Stromal cell of bone marrow (primary cell): ENCODE measurements at regions not wholly inside any gene's neighbourhood (a gene's known extent, or its start where the extent isn't known, plus 50 kb on each side); places are given as distances from the start of the nearest gene placed in this dataset.

Source experiments
- DNase-seq: peaks from one replicate; pipeline ENCODE4 v3.0.0-alpha.2; 2012; ENCODE audit warnings: low read depth

GRCh38 chr13:78780708-78781107 is 121.8 kb upstream of the OBI1 start:
- DNase-seq: no peak

DNA sequence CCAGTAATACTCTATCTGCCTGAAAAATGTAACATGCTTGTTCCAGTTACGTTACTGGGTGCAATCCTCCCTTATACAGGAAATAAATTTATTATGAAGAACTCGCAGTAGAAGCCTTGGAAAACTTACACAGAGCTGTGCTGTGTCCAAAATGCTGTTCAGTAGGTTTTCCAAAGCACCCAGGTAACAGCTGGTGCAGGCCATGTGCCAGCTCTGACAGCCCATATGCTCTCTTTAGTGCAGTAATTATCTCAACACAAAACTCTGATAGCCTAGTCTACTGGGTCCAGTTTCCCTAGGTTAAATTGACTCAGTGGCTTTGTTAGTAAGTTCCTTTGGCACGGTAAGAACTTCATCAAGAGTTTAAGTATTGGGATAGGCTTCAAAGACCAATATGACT is 120.7 kb upstream of the OBI1 start:
- no peak for DNase-seq

- DNase-seq: no peak
Observed at GRCh38 chr13:78777976-78778375, 119.0 kb upstream of the OBI1 start.

DNA sequence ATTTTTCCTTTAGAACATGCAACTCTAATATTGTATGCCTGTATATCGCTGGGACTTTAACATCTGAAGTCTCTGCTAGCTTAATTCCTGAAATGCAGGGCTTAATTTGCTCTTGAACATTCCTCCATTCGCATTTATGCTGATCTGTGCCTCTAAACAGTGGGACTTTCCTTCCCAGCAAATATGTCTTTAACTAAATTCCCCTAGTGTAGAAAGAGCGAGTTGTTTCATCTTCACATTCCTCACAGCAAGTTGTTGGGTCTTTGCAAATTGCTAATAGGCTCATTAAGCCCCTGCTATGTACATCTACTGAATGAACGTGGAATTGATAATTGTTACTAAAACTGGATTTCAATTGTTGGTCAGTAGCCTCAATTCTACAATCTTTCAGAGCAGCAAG is 118.4 kb upstream of the OBI1 start:
- no peak for DNase-seq

DNA sequence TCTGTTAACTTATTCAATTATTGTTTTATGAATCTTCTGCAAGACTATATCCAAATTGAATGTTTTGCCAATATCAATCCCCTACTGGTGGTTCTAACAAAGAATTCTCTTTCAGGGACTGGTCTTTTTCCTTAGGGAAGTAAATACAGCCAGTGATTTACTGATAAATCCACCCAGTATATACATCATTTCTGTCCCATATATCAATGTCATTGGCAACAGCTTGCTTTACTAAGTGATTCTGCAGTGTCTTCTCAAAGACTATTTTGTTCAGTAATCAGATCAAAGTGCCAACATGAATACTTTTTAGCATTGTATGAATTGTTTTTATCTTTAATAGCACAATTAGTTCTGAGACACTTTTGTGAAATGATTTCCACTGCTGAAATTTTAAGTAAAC is 114.0 kb upstream of the OBI1 start:
- DNase-seq: no peak

- DNase-seq: no peak
Observed at GRCh38 chr13:78770601-78771000, 111.6 kb upstream of the OBI1 start.

DNA sequence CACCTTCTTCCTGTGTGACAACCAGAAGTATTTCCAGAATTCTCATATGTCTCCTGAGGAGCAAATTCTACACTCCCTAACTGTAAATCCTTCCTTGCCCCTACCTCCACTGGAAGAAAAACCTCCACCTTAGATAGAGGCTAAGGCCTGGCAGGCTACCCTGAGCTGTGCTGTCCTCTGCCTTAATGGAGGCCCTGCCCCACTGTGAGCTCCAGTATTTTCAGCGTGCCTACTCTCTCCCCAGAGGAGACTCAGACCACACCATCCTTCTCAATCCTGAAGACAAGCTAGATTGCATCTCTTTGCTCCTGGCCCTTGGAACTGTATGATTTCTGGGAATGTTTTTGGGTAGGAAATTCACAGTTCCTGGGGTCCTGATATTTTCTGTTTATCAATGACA is 110.0 kb upstream of the OBI1 start:
- DNase-seq: no peak

DNA sequence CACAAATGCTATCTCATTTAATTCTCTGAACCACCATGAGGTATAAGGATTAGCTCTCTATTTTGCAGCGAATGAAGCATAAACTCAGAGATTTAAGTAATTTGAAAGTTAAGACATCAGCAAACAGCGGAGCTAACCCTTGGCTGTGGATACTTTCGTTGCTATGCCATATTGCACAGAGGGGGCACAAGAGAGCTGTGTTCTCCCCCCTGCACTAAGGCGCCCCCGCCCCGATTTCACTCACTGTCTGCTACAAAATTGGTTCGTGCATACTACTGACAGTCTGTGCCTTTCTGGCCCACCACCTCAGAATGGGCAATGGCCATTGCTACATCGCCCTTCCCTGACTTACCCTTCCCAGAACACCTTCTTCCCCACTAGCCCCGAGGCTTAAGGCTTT is 105.7 kb upstream of the OBI1 start:
- DNase-seq: no peak

DNA sequence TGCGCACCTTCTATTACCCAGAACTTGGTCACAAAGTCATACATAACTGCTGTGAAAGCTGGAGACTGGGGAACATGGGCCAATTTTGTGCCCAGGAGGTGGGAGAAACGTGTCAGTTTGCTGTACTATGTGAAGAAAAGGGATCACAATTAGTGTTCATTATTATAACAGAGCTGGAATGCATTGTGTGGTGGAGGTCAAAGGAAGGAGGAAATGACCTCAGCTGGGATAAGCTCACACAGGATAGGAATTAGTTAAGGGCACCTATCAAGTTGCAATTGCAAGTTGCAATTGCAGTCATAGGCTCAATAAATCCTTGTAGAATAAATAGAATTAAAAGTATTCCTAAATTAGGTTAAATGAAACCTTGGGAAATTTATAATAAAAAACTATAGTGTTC is 103.9 kb upstream of the OBI1 start:
- DNase-seq: no peak

- no peak for DNase-seq
Observed at GRCh38 chr13:78759704-78760103, 100.7 kb upstream of the OBI1 start.

- DNase-seq: no peak
Observed at GRCh38 chr13:78758549-78758948, 99.6 kb upstream of the OBI1 start.

- no peak for DNase-seq
Observed at GRCh38 chr13:78753435-78753834, 94.5 kb upstream of the OBI1 start.

DNA sequence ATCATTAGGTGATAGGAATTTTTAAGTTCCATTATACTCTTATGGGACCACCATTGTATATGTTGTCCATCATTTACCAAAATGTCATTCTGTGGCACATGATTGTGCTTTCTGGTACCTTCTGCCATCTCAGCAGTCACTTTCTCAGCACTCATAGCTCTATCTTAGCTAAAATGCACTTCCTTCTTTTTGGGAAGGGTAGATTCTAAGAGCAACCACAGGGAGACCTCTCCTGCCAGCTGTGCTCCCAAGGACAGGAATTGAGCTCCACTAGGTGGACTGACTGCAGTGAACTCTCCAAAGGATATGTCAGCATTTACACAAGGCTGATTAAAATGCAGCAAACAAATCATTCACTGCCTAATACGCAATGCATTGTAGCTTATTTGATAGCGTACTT is 91.8 kb upstream of the OBI1 start:
- no peak for DNase-seq

GRCh38 chr13:78743973-78744372 is 85.0 kb upstream of the OBI1 start:
- no peak for DNase-seq

DNA sequence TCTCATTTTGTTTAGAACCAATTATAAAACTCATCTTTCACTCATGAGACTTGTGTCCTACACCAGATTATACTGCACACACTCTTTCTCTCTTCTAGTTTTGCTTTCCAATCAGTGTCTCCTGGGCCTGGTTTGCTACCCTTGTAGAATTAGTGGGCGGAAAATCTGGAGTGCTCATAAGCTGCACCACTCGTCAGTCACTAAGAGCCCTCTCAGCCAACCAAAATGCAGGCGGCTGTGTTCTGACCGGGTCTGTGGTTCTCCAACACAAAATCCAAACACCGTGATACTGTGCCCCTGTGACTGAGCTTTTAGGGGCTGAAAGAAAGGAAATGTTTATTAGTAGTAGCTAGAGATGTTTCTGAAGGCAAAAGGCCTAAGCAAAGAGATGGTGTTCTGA is 83.7 kb upstream of the OBI1 start:
- DNase-seq: no peak

- no peak for DNase-seq
Observed at GRCh38 chr13:78736142-78736541, 77.2 kb upstream of the OBI1 start.

- DNase-seq: no peak
Observed at GRCh38 chr13:78732445-78733017, 73.6 kb upstream of the OBI1 start.

DNA sequence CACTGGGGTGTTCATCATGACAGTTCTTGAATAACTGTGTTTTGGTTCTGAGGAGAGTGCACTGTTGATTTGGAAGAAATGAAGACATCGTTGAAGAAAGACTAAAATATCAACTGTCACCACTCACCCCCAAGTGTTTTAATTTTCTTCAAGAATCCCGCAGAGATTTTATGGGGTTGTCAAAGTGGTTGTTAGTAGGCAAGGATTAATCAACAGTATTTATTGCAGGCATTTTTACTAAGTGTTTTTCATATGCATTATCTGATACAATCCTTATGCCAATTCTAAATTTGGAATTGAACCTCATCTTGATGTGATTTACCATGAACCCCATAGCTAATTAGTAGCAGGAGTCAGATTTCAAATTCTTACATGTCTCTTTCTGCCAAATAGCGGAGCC is 63.7 kb upstream of the OBI1 start:
- DNase-seq: no peak

DNA sequence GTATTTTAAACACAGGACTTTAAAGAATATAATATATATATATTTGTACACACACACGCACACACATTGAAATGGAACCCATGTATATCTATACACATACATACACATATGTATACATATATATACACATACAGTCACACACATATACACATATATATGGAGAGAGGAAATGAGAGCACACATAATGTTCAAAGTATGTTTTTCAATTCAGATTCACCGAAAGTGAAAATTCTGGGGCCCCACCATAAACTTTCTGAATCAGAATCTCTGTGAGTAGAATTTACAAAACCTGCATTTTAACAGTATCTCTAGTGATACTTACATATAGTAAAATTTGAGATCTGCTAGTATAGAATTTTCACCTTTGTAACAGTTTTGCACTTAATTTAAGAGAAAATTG is 60.4 kb upstream of the OBI1 start:
- no peak for DNase-seq

DNA sequence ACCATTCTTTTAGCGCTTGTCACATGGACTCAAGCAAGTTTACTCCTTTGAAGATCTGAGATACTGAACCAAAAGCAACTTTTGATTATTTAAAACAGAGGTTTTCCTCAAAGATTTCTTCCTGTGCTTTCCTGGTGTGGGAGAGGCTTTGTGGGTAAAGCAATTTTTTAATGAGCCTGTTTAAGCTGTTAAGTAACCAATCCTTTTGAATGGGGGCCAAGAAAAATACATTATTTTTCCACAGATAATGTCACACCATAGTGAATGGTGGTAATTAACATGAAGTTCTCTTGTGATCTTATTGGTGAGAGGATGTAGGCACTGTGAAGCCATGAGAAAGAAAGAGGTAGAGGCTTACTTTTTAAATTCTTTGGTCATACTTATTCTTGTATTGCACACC is 55.8 kb upstream of the OBI1 start:
- no peak for DNase-seq

DNA sequence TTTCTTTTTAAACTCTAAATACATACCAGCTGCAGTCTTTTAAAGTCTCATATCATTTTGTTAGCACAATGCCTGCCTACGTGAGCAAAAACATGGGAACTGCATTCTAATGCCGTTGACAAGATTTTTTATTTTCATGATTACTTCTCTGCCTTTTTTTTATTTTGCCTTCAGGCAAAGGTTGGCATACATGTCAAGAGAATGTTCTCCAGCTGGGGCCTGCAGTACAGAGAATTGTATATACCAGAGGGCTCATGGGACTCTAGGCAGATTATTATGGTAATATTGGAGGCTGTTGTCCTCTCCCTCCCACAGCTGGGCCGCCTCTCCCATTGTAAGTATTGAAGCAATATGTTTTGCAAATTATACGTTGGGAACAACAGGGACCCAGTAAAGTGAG is 53.9 kb upstream of the OBI1 start:
- no peak for DNase-seq

DNA sequence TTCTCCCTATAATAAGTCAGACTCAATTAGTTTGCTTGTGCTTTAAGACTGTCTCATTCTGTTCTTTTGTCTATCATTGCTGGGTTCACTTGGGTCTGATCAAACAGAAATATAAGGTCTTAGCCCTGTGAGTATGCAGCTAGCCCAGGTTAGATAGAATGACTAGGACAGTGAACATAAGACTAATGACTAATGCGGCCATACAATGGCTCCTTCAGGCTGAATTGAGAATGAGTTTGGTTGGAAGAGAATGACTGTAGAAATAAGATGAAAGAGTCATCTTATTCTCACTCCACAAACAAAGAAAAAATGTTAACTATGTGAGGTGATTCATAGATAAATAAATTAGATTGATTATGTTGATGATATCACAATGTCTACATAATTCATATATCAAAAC is 50.1 kb upstream of the OBI1 start:
- no peak for DNase-seq
